ENCODE measurements at regions not wholly inside any gene's neighbourhood (a gene's known extent, or its start where the extent isn't known, plus 50 kb on each side); places are given as distances from the start of the nearest gene placed in this dataset.

GRCh38 chr16:13866073-13866472 is 53.9 kb upstream of the ERCC4 start:
- Histone ChIP-seq H3K27me3 (no peaks in the 10 kb centered on the region), H3K27ac (no peak overlapping the region), H3K4me3 (no peak overlapping the region), H3K4me1 (no peaks in the 10 kb centered on the region), H3K9me3 (peaks cover 0 to 9% (median 0%) of the 10 kb centered on the region in 4 donors), H3K36me3 (no peaks in the 10 kb centered on the region)
- intact Hi-C loops (cut with DNase I; ENCODE audit: low total_unique reads), result no loop called here
- 15 to 19% (median 16%) methylated on average over 8 of the region's 8 CpGs for WGBS, 5 donors
- TF ChIP-seq CTCF (IDR thresholded peaks at IDR 0.05) (peak in 5 of 7 experiments; percentile 53 to 80 (median 72)), POLR2A (IDR thresholded peaks at IDR 0.05) (no peak), POLR2AphosphoS5 (IDR thresholded peaks at IDR 0.05) (peak in 1 of 3 donors; percentile 42)
- DNase-seq, result peak; percentile 89 to 90

All from stomach (tissue), 8 donors.